Natural killer cell (primary cell): ENCODE measurements at regions not wholly inside any gene's neighbourhood (a gene's known extent, or its start where the extent isn't known, plus 50 kb on each side); places are given as distances from the start of the nearest gene placed in this dataset.

ENCODE experiments used
- ATAC-seq, 3 donors: fragments of 150-1000 bp in 2 of 3; fragments of 200-7000 bp in 1 of 3; cut with Tn5 transposase; 1 replicate in 1 of 3; 2 replicates in 2 of 3; pipeline ENCODE4 v1.10.0; 2021; ENCODE audit warnings: mild to moderate bottlenecking in 2 of 3, moderate library complexity in 2 of 3
- DNase-seq, 2 donors: peaks; one replicate each; pipeline versions ENCODE4 v3.0.0 to v3.0.0-alpha.2; 2013 to 2021; ENCODE audit warnings: mixed read lengths in 1 of 2
- H3K27ac ChIP-seq: one replicate; pipeline ENCODE4 v1.5.1; 2013; ENCODE audit warnings: mild to moderate bottlenecking, low read length
- H3K27me3 ChIP-seq: one replicate; pipeline ENCODE4 v1.6.1; 2013; ENCODE audit warnings: low read length; ENCODE audit not compliant: control insufficient read depth, insufficient read depth
- H3K36me3 ChIP-seq: one replicate; pipeline ENCODE4 v1.6.1; 2013; ENCODE audit warnings: low read length; ENCODE audit not compliant: control insufficient read depth, insufficient read depth
- H3K4me1 ChIP-seq: one replicate; pipeline ENCODE4 v1.6.1; 2013; ENCODE audit warnings: low read length; ENCODE audit not compliant: control insufficient read depth, insufficient read depth
- H3K4me3 ChIP-seq: one replicate; pipeline ENCODE4 v1.5.1; 2013; ENCODE audit warnings: low read length
- H3K9me3 ChIP-seq: one replicate; pipeline ENCODE4 v1.6.1; 2013; ENCODE audit warnings: low read length; ENCODE audit not compliant: control insufficient read depth, insufficient read depth
- H3K27ac Mint-ChIP-seq, 2 donors: one replicate each; pipeline ENCODE4 v1.8.0; 2022; ENCODE audit warnings: mild to moderate bottlenecking in 2 of 2, mixed read lengths in 2 of 2, moderate library complexity in 1 of 2
- H3K27me3 Mint-ChIP-seq, 2 donors: one replicate each; pipeline ENCODE4 v1.8.0; 2022; ENCODE audit warnings: low read depth in 2 of 2, mixed read lengths in 2 of 2
- H3K36me3 Mint-ChIP-seq: one replicate; pipeline ENCODE4 v1.8.0; 2022; ENCODE audit warnings: mixed read lengths
- H3K4me1 Mint-ChIP-seq, 2 donors: one replicate each; pipeline ENCODE4 v1.8.0; 2022; ENCODE audit warnings: mixed read lengths in 2 of 2
- H3K4me3 Mint-ChIP-seq: one replicate; pipeline ENCODE4 v1.8.0; 2022; ENCODE audit warnings: mild to moderate bottlenecking, moderate library complexity, mixed read lengths
- H3K9me3 Mint-ChIP-seq, 2 donors: one replicate each; pipeline ENCODE4 v1.8.0; 2022; ENCODE audit warnings: mixed read lengths in 2 of 2
- CTCF ChIP-seq: fragments of 200-600 bp; IDR thresholded peaks from one replicate; pipeline ENCODE4 v1.8.0; 2022; ENCODE audit warnings: antibody characterized with exemption
- whole genome bisulfite sequencing: methylation state at CpG from one replicate; pipeline ENCODE4 v1.1.7; 2013; ENCODE audit warnings: missing lambda C conversion rate; ENCODE audit not compliant: insufficient coverage; 5-methylcytosine and 5-hydroxymethylcytosine counted together
- intact Hi-C: fragments of 100-400 bp; cut with micrococcal nuclease; formaldehyde crosslinking; loops from one replicate; pipeline ENCODE4 v1.14.2; 2022

GRCh38 chr3:87446849-87447387, 170.5 kb upstream of the POU1F1 start:
- Mint-ChIP-seq H3K27me3 (no peaks in the 10 kb centered on the region), H3K4me3 (no peak overlapping the region), H3K4me1 (no peaks in the 10 kb centered on the region), H3K36me3 (peaks cover 6% of the 10 kb centered on the region), H3K9me3 (peaks cover 5% of the 10 kb centered on the region in 2 donors), H3K27ac (no peak overlapping the region)
- ATAC-seq: no peak
- H3K36me3 ChIP-seq: no peaks in the 10 kb centered on the region
- TF ChIP-seq CTCF: no peak
- intact Hi-C loops: no loop called here
- no peaks in the 10 kb centered on the region for H3K4me1 ChIP-seq
- WGBS: 66% methylated on average over 5 of the region's 5 CpGs
- H3K4me3 ChIP-seq: no peak overlapping the region
- DNase-seq: no peak
- H3K27me3 ChIP-seq: no peaks in the 10 kb centered on the region
- no peak overlapping the region for H3K27ac ChIP-seq
- H3K9me3 ChIP-seq: peaks cover 11% of the 10 kb centered on the region

GRCh38 chr3:87442470-87442869, 166.1 kb upstream of the POU1F1 start:
- H3K4me1 Mint-ChIP-seq: no peaks in the 10 kb centered on the region
- no peaks in the 10 kb centered on the region for H3K36me3 Mint-ChIP-seq
- intact Hi-C loops: no loop called here
- H3K27me3 ChIP-seq: no peaks in the 10 kb centered on the region
- no peak overlapping the region for H3K4me3 Mint-ChIP-seq
- no peaks in the 10 kb centered on the region for H3K4me1 ChIP-seq
- no peaks in the 10 kb centered on the region for H3K27me3 Mint-ChIP-seq
- no peak for TF ChIP-seq CTCF
- peaks cover 3 to 9% of the 10 kb centered on the region in 2 donors for H3K9me3 Mint-ChIP-seq
- no peak overlapping the region for H3K4me3 ChIP-seq
- DNase-seq (no peak), ATAC-seq (no peak)
- H3K9me3 ChIP-seq: peaks cover 5% of the 10 kb centered on the region
- 83% methylated on average over 2 of the region's 3 CpGs for WGBS
- H3K27ac Mint-ChIP-seq: no peak overlapping the region
- no peaks in the 10 kb centered on the region for H3K36me3 ChIP-seq
- no peak overlapping the region for H3K27ac ChIP-seq

- ATAC-seq (no peak), DNase-seq (no peak)
- 18% methylated on average over 1 of the region's 1 CpG for WGBS
Measured at GRCh38 chr3:87437765-87438164, 161.4 kb upstream of the POU1F1 start.

More at GRCh38 chr3:87437765-87438164, 161.4 kb upstream of the POU1F1 start:
- Histone ChIP-seq H3K36me3 (no peaks in the 10 kb centered on the region), H3K27me3 (no peaks in the 10 kb centered on the region), H3K4me3 (no peak overlapping the region), H3K4me1 (no peaks in the 10 kb centered on the region), H3K27ac (no peak overlapping the region), H3K9me3 (no peaks in the 10 kb centered on the region)
- H3K9me3 Mint-ChIP-seq: peaks cover 5% of the 10 kb centered on the region in 2 donors
- H3K36me3 Mint-ChIP-seq: no peaks in the 10 kb centered on the region
- H3K27me3 Mint-ChIP-seq: no peaks in the 10 kb centered on the region
- no peaks in the 10 kb centered on the region for H3K4me1 Mint-ChIP-seq
- no peak overlapping the region for H3K27ac Mint-ChIP-seq
- H3K4me3 Mint-ChIP-seq: no peak overlapping the region
- no peak for TF ChIP-seq CTCF
- intact Hi-C loops: no loop called here
